ENCODE measurements at regions not wholly inside any gene's neighbourhood (a gene's known extent, or its start where the extent isn't known, plus 50 kb on each side); places are given as distances from the start of the nearest gene placed in this dataset.
"Not testable (repeated sequence)": the region's sequence is repeated elsewhere in the genome, so short reads cannot be mapped to it uniquely, and the experiment has no call there.

DNA sequence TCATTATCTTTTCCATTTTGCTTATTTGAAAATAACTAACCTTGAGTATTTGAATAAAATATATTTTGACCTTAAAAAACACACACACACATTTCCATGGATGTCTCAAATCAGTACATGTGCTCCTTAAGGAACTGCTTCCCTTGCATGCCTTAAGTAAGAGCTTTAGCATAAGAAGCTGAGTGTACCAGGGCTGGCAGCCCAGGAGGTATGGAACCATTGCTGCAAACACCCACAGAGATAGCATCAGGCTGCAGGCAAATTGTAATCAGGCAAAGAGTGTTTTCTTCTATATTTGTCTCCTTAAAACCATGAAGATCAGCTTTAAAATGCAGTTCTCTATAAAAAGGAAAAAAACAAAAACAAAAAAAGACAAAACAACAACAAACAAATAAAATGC lies 160.6 kb downstream of the PLK2 start:
- Histone ChIP-seq H3K36me3 (ENCODE audit: insufficient read depth, low read length) (no peaks in the 10 kb centered on the region), H3K9me3 (ENCODE audit: control insufficient read depth in 1 of 2, low read length in 2 of 2) (no peaks in the 10 kb centered on the region), H3K27me3 (ENCODE audit: insufficient read depth, low read length) (no peaks in the 10 kb centered on the region), H3K4me1 (ENCODE audit: insufficient read depth, low read length) (no peaks in the 10 kb centered on the region), H3K4me3 (ENCODE audit: low read length in 2 of 2) (no peak overlapping the region), H3K27ac (ENCODE audit: low read depth, low read length) (no peak overlapping the region)
- CTCF ChIA-PET (ENCODE audit: partially characterized antibody) = interaction anchor here (0.6 kb wide), 1 partner anchor 27 kb away, joined by 3 read pairs; no protein-coding TSS in a partner anchor
- Mint-ChIP-seq H3K9me3 (peaks cover 0 to 3% (median 0%) of the 10 kb centered on the region in 8 donors), H3K27me3 (no peaks in the 10 kb centered on the region), H3K4me1 (no peaks in the 10 kb centered on the region), H3K27ac (no peak overlapping the region), H3K36me3 (no peaks in the 10 kb centered on the region), H3K4me3 (no peak overlapping the region)
- POLR2A ChIA-PET (ENCODE audit: partially characterized antibody) = no interaction called here
- intact Hi-C loops (cut with micrococcal nuclease) = no loop called here
- no peak for DNase-seq

DNA sequence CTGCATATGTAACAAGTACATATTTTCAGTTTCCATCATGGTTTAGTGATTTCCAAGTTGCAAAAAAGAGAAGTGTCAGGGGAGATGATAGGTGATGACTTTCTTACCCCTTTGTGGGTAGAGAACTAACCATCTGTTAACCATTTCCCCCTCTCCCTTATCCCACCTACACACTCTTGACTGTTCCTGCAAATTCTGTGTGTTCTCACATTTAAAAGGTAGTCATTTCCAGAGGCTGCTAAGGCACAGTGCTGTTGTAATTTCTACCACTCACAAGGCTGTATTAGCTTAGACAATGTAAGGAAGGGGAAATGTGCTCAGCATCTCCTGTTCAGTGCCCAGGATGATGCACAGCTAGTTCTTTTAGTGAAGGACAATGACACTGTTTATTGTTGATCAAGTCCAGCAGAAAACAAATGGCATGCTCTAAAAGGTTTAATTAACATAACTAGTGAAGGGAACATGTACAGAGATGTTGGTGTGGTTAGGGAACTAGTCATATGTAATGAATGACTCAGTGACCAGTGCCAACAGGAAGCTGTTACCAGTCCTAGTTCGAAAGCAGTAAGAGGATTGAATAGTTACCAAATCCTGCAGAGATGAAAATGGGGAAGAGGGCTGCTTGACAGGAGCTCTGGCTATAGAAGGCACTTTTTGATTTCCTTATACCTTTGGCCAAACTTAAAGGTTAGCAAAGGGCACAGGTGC lies 165.1 kb downstream of the PLK2 start:
- Mint-ChIP-seq H3K27ac (no peak overlapping the region), H3K9me3 (peaks cover 0 to 4% (median 0%) of the 10 kb centered on the region in 8 donors), H3K27me3 (peaks cover 0 to 1% of the 10 kb centered on the region in 2 donors), H3K4me3 (no peak overlapping the region), H3K36me3 (no peaks in the 10 kb centered on the region), H3K4me1 (no peaks in the 10 kb centered on the region)
- ChIA-PET CTCF (ENCODE audit: partially characterized antibody) (no interaction called here), POLR2A (ENCODE audit: partially characterized antibody) (no interaction called here)
- H3K9me3 ChIP-seq (ENCODE audit: control insufficient read depth in 1 of 2, low read length in 2 of 2) = no peaks in the 10 kb centered on the region
- H3K27me3 ChIP-seq (ENCODE audit: insufficient read depth, low read length) = no peaks in the 10 kb centered on the region
- H3K4me3 ChIP-seq (ENCODE audit: low read length in 2 of 2) = no peak overlapping the region
- no peaks in the 10 kb centered on the region for H3K36me3 ChIP-seq (ENCODE audit: insufficient read depth, low read length)
- intact Hi-C loops (cut with micrococcal nuclease) = no loop called here
- DNase-seq = no peak
- no peak overlapping the region for H3K27ac ChIP-seq (ENCODE audit: low read depth, low read length)
- no peaks in the 10 kb centered on the region for H3K4me1 ChIP-seq (ENCODE audit: insufficient read depth, low read length)

- H3K4me1 ChIP-seq (ENCODE audit: insufficient read depth, low read length); H3K4me3 ChIP-seq (ENCODE audit: low read length in 2 of 2); H3K36me3 Mint-ChIP-seq; DNase-seq; H3K9me3 ChIP-seq (ENCODE audit: control insufficient read depth in 1 of 2, low read length in 2 of 2); H3K4me1 Mint-ChIP-seq; H3K27me3 Mint-ChIP-seq; H3K36me3 ChIP-seq (ENCODE audit: insufficient read depth, low read length); CTCF ChIA-PET (ENCODE audit: partially characterized antibody); H3K27me3 ChIP-seq (ENCODE audit: insufficient read depth, low read length); H3K27ac Mint-ChIP-seq; H3K9me3 Mint-ChIP-seq; H3K4me3 Mint-ChIP-seq; intact Hi-C loops (cut with micrococcal nuclease); POLR2A ChIA-PET (ENCODE audit: partially characterized antibody); H3K27ac ChIP-seq (ENCODE audit: low read depth, low read length): not testable (repeated sequence)
These were observed 171.6 kb downstream of the PLK2 start for GRCh38 chr5:58288275-58288674.

DNA sequence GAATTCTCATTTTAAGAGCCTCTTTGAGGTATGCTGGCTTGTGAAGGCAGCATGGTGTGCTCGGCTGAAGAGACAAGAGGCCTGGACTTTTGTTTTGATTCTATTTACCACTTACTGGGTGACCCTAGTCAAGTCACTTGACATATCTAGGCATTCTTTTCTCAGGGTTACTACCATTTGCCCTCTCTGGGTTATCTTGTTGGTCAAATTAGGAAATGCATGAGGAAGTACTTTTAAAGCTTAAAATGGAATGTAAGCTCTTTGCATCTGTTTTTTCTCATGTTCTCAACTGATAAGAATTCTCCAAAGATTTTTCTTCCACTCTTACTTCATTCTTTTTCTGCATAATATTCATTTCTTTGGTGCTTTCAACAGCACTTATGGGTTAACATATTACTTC lies 173.1 kb downstream of the PLK2 start:
- Histone ChIP-seq H3K27ac (ENCODE audit: low read depth, low read length) (no peak overlapping the region), H3K4me3 (ENCODE audit: low read length in 2 of 2) (no peak overlapping the region), H3K27me3 (ENCODE audit: insufficient read depth, low read length) (no peaks in the 10 kb centered on the region), H3K36me3 (ENCODE audit: insufficient read depth, low read length) (no peaks in the 10 kb centered on the region), H3K9me3 (ENCODE audit: control insufficient read depth in 1 of 2, low read length in 2 of 2) (no peaks in the 10 kb centered on the region), H3K4me1 (ENCODE audit: insufficient read depth, low read length) (no peaks in the 10 kb centered on the region)
- Mint-ChIP-seq H3K9me3 (peaks cover 0 to 9% (median 0%) of the 10 kb centered on the region in 8 donors), H3K36me3 (no peaks in the 10 kb centered on the region), H3K27ac (no peak overlapping the region), H3K4me1 (peaks cover 0 to 2% (median 0%) of the 10 kb centered on the region in 4 donors), H3K4me3 (no peak overlapping the region), H3K27me3 (peaks cover 0 to 2% of the 10 kb centered on the region in 2 donors)
- intact Hi-C loops (cut with micrococcal nuclease) = no loop called here
- no peak for DNase-seq
- CTCF ChIA-PET (ENCODE audit: partially characterized antibody) = no interaction called here
- POLR2A ChIA-PET (ENCODE audit: partially characterized antibody) = no interaction called here

- CTCF ChIA-PET (ENCODE audit: partially characterized antibody) = no interaction called here
- no peaks in the 10 kb centered on the region for H3K4me1 ChIP-seq (ENCODE audit: insufficient read depth, low read length)
These were observed 174.0 kb downstream of the PLK2 start for GRCh38 chr5:58285900-58286299.

GRCh38 chr5:58284886-58285285 lies 175.0 kb downstream of the PLK2 start:
- DNase-seq = no peak
- no peak overlapping the region for H3K27ac Mint-ChIP-seq
- Histone ChIP-seq H3K4me3 (ENCODE audit: low read length in 2 of 2) (no peak overlapping the region), H3K4me1 (ENCODE audit: insufficient read depth, low read length) (no peaks in the 10 kb centered on the region), H3K9me3 (ENCODE audit: control insufficient read depth in 1 of 2, low read length in 2 of 2) (no peaks in the 10 kb centered on the region), H3K27me3 (ENCODE audit: insufficient read depth, low read length) (no peaks in the 10 kb centered on the region), H3K36me3 (ENCODE audit: insufficient read depth, low read length) (no peaks in the 10 kb centered on the region), H3K27ac (ENCODE audit: low read depth, low read length) (no peak overlapping the region)
- H3K4me1 Mint-ChIP-seq = peaks cover 0 to 2% (median 0%) of the 10 kb centered on the region in 4 donors
- H3K9me3 Mint-ChIP-seq = peaks cover 0 to 6% (median 0%) of the 10 kb centered on the region in 8 donors
- peaks cover 0 to 2% of the 10 kb centered on the region in 2 donors for H3K27me3 Mint-ChIP-seq
- intact Hi-C loops (cut with micrococcal nuclease) = no loop called here
- CTCF ChIA-PET (ENCODE audit: partially characterized antibody) = no interaction called here
- no peaks in the 10 kb centered on the region for H3K36me3 Mint-ChIP-seq
- H3K4me3 Mint-ChIP-seq = no peak overlapping the region
- POLR2A ChIA-PET (ENCODE audit: partially characterized antibody) = no interaction called here

More at GRCh38 chr5:58285900-58286299, 174.0 kb downstream of the PLK2 start:
- Mint-ChIP-seq H3K36me3 (no peaks in the 10 kb centered on the region), H3K27ac (no peak overlapping the region), H3K27me3 (peaks cover 0 to 2% of the 10 kb centered on the region in 2 donors), H3K4me3 (no peak overlapping the region), H3K4me1 (peaks cover 0 to 2% (median 0%) of the 10 kb centered on the region in 4 donors), H3K9me3 (peaks cover 0 to 6% (median 0%) of the 10 kb centered on the region in 8 donors)
- intact Hi-C loops (cut with micrococcal nuclease) = no loop called here
- Histone ChIP-seq H3K4me3 (ENCODE audit: low read length in 2 of 2) (no peak overlapping the region), H3K9me3 (ENCODE audit: control insufficient read depth in 1 of 2, low read length in 2 of 2) (no peaks in the 10 kb centered on the region), H3K36me3 (ENCODE audit: insufficient read depth, low read length) (no peaks in the 10 kb centered on the region), H3K27ac (ENCODE audit: low read depth, low read length) (no peak overlapping the region), H3K27me3 (ENCODE audit: insufficient read depth, low read length) (no peaks in the 10 kb centered on the region)
- DNase-seq = no peak
- POLR2A ChIA-PET (ENCODE audit: partially characterized antibody) = no interaction called here

GRCh38 chr5:58281189-58281588 lies 178.7 kb downstream of the PLK2 start:
- Mint-ChIP-seq H3K36me3 (no peaks in the 10 kb centered on the region), H3K27me3 (peaks cover 0 to 4% of the 10 kb centered on the region in 2 donors), H3K4me3 (no peak overlapping the region), H3K27ac (no peak overlapping the region), H3K4me1 (no peaks in the 10 kb centered on the region), H3K9me3 (no peaks in the 10 kb centered on the region)
- intact Hi-C loops (cut with micrococcal nuclease) = no loop called here
- DNase-seq = no peak
- H3K36me3 ChIP-seq (ENCODE audit: insufficient read depth, low read length) = no peaks in the 10 kb centered on the region
- no peaks in the 10 kb centered on the region for H3K9me3 ChIP-seq (ENCODE audit: control insufficient read depth in 1 of 2, low read length in 2 of 2)
- H3K4me3 ChIP-seq (ENCODE audit: low read length in 2 of 2) = no peak overlapping the region
- H3K27ac ChIP-seq (ENCODE audit: low read depth, low read length) = no peak overlapping the region
- no peaks in the 10 kb centered on the region for H3K27me3 ChIP-seq (ENCODE audit: insufficient read depth, low read length)
- CTCF ChIA-PET (ENCODE audit: partially characterized antibody) = interaction anchor here (0.7 kb wide), 1 partner anchor 24 kb away, joined by 3 read pairs; no protein-coding TSS in a partner anchor
- H3K4me1 ChIP-seq (ENCODE audit: insufficient read depth, low read length) = no peaks in the 10 kb centered on the region
- POLR2A ChIA-PET (ENCODE audit: partially characterized antibody) = no interaction called here

Measured in CD4-positive, alpha-beta memory T cell (primary cell).